BJ (cell line): ENCODE measurements at regions not wholly inside any gene's neighbourhood (a gene's known extent, or its start where the extent isn't known, plus 50 kb on each side); places are given as distances from the start of the nearest gene placed in this dataset.

Experiments
- CTCF ChIA-PET: fragments of 350-600 bp; formaldehyde crosslinking; extraction: SDS; loops from one replicate; lab custom pipeline; 2021; ENCODE audit warnings: antibody characterized with exemption, inconsistent platforms; lab: Yijun Ruan, JAX
- POLR2A ChIA-PET: fragments of 300-600 bp; sonication (Branson Sonifier 250); formaldehyde crosslinking; extraction: SDS; loops from one replicate; lab custom pipeline; 2021; ENCODE audit warnings: antibody characterized with exemption; lab: Charles Lee
- DNase-seq: peaks from one replicate; pipeline ENCODE4 v3.0.0-alpha.2; 2011; ENCODE audit warnings: low read depth
- H3K27me3 ChIP-seq: 2 replicates; pipeline ENCODE4 v1.6.0; 2011; ENCODE audit warnings: low read length; ENCODE audit not compliant: control insufficient read depth, insufficient read depth
- H3K36me3 ChIP-seq: 2 replicates; pipeline ENCODE4 v1.5.1; 2011; ENCODE audit warnings: low read length; ENCODE audit not compliant: control insufficient read depth, insufficient read depth
- H3K4me3 ChIP-seq: 2 replicates; pipeline ENCODE4 v1.5.1; 2011; ENCODE audit warnings: low read depth, mild to moderate bottlenecking, control low read depth, low read length
- TF ChIP-seq, protein P1 (sequence below): IDR thresholded peaks from 2 replicates; pipeline ENCODE4 v1.5.1; 2011; ENCODE audit warnings: low read depth, mild to moderate bottlenecking, control low read depth, inconsistent platforms, low read length, moderate library complexity; ENCODE audit not compliant: insufficient read depth

GRCh38 chr18:44465381-44465841, 215.3 kb upstream of the SETBP1 start:
- DNase-seq, result no peak
- ChIA-PET CTCF (interaction anchor here (1.2 kb wide), 1 partner anchor 10 kb away, joined by 3 read pairs; no protein-coding TSS in a partner anchor), POLR2A (no interaction called here)
- Histone ChIP-seq H3K4me3 (no peak overlapping the region), H3K27me3 (no peaks in the 10 kb centered on the region; the same call in 1 of the 2 replicates), H3K36me3 (no peaks in the 10 kb centered on the region)
- TF ChIP-seq, protein P1, sequence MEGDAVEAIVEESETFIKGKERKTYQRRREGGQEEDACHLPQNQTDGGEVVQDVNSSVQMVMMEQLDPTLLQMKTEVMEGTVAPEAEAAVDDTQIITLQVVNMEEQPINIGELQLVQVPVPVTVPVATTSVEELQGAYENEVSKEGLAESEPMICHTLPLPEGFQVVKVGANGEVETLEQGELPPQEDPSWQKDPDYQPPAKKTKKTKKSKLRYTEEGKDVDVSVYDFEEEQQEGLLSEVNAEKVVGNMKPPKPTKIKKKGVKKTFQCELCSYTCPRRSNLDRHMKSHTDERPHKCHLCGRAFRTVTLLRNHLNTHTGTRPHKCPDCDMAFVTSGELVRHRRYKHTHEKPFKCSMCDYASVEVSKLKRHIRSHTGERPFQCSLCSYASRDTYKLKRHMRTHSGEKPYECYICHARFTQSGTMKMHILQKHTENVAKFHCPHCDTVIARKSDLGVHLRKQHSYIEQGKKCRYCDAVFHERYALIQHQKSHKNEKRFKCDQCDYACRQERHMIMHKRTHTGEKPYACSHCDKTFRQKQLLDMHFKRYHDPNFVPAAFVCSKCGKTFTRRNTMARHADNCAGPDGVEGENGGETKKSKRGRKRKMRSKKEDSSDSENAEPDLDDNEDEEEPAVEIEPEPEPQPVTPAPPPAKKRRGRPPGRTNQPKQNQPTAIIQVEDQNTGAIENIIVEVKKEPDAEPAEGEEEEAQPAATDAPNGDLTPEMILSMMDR, result no peak

DNA sequence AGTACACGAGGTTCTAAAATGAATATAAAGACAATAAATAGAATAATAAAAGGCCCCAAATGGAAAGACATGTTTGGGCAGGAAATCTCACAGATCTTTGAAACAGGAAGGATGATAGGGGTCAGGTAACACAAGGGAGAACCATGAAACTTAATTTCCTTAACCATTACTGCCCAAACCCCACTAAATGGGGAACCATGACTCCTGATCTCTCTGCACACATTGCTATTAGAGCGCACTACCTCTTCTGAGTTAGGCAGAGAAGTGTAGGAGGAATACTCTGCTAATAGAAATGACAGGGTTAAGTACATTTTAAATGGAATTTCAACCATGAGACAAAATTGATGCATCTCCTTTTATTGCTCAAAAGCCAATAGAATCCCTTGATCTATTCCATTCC, 213.7 kb upstream of the SETBP1 start:
- ChIA-PET POLR2A (no interaction called here), CTCF (no interaction called here)
- no peak overlapping the region for H3K4me3 ChIP-seq
- no peaks in the 10 kb centered on the region; the same call in 1 of the 2 replicates for H3K27me3 ChIP-seq
- TF ChIP-seq, protein P1, result no peak
- no peak for DNase-seq
- H3K36me3 ChIP-seq, result no peaks in the 10 kb centered on the region

GRCh38 chr18:44467718-44468117, 213.0 kb upstream of the SETBP1 start:
- POLR2A ChIA-PET, result no interaction called here
- H3K4me3 ChIP-seq, result no peak overlapping the region
- TF ChIP-seq, protein P1, result no peak
- no peaks in the 10 kb centered on the region; the same call in 1 of the 2 replicates for H3K27me3 ChIP-seq
- CTCF ChIA-PET, result no interaction called here
- DNase-seq, result no peak
- H3K36me3 ChIP-seq, result no peaks in the 10 kb centered on the region

DNA sequence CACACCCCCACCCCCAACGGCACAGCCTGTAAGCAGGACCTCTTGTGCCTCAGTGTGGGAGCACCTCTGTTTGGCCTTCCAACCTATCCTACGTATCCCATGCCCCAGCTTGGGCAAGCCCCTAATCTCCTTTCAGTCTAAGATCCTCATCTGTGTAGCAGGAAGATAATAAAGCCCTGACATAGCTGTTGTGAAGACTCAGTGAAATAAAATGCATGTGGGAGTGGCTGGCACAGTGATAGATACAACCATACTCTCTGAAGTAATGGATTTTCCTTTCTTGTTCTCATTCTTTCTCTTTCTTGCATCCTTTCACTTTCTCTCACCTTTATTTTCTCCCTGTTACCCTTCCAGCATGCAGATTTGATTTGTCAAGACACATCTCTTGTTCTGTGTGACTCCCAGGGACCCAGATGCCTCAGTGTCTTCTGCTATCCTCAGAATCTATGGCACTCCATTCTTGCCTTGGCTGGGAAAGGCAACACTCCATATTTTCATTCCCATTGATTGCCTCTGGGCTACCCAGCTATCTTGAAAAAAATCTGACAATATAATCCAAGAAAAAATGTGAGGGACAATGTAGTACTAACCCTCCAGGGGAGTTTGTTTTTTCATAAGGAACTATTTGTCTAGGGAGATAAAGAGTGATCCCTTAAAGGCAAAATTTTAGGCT, 207.2 kb upstream of the SETBP1 start:
- Histone ChIP-seq H3K4me3 (no peak overlapping the region), H3K36me3 (no peaks in the 10 kb centered on the region), H3K27me3 (no peaks in the 10 kb centered on the region; the same call in 1 of the 2 replicates)
- ChIA-PET CTCF (interaction anchor here (0.6 to 1.4 kb wide), 2 partner anchors 10 to 251 kb away, joined by 3 to 4 read pairs; no protein-coding TSS in a partner anchor), POLR2A (no interaction called here)
- DNase-seq, result no peak
- TF ChIP-seq, protein P1, result no peak

- Histone ChIP-seq H3K36me3 (no peaks in the 10 kb centered on the region), H3K27me3 (no peaks in the 10 kb centered on the region; the same call in 1 of the 2 replicates), H3K4me3 (no peak overlapping the region)
- ChIA-PET POLR2A (no interaction called here), CTCF (no interaction called here)
- no peak for DNase-seq
- TF ChIP-seq, protein P1, result no peak
Observed at GRCh38 chr18:44474067-44474411, 206.6 kb upstream of the SETBP1 start.
